H1 (cell line): ENCODE measurements at regions not wholly inside any gene's neighbourhood (a gene's known extent, or its start where the extent isn't known, plus 50 kb on each side); places are given as distances from the start of the nearest gene placed in this dataset.

Source experiments
- CTCF ChIA-PET: fragments of 300-600 bp; sonication (Branson Sonifier 250); formaldehyde crosslinking; loops from one replicate; lab custom pipeline; 2021; ENCODE audit not compliant: partially characterized antibody; lab: Charles Lee
- POLR2A ChIA-PET: fragments of 300-600 bp; sonication (Branson Sonifier 250); formaldehyde crosslinking; loops from one replicate; lab custom pipeline; 2021; ENCODE audit warnings: inconsistent platforms; ENCODE audit not compliant: partially characterized antibody; lab: Charles Lee
- DNase-seq, 2 experiments: peaks; one replicate each; pipeline versions ENCODE4 v3.0.0 to v3.0.0-alpha.2; 2010 to 2022; ENCODE audit warnings: low spot score in 2 of 2, low read depth in 1 of 2, mixed read lengths in 1 of 2
- FAIRE-seq: peaks from 2 replicates; lab custom pipeline; 2011; peaks lifted over from hg19 to GRCh38; lab: Jason Lieb, UNC
- H2AFZ ChIP-seq: 2 replicates; pipeline ENCODE4 v1.8.1; 2012; ENCODE audit warnings: low read length, inconsistent platforms
- H2AK5ac ChIP-seq: 2 replicates; pipeline ENCODE4 v1.6.1; 2013; ENCODE audit warnings: low read depth, low read length
- H2BK120ac ChIP-seq: replicated peaks from 2 replicates; pipeline ENCODE3; 2013; ENCODE audit warnings: low read depth, low read length, inconsistent platforms
- H2BK12ac ChIP-seq: 2 replicates; pipeline ENCODE4 v1.6.1; 2013; ENCODE audit warnings: low read depth, low read length
- H2BK15ac ChIP-seq: 2 replicates; pipeline ENCODE4 v1.6.1; 2013; ENCODE audit warnings: low read length
- H2BK20ac ChIP-seq: 2 replicates; pipeline ENCODE4 v1.6.1; 2013; ENCODE audit warnings: low read length
- H2BK5ac ChIP-seq: 2 replicates; pipeline ENCODE4 v1.6.1; 2013; ENCODE audit warnings: low read depth, low read length
- H3K14ac ChIP-seq: 2 replicates; pipeline ENCODE4 v1.6.1; 2013; ENCODE audit warnings: inconsistent platforms; ENCODE audit not compliant: insufficient read length
- H3K18ac ChIP-seq: 2 replicates; pipeline ENCODE4 v1.6.1; 2013; ENCODE audit warnings: low read length; ENCODE audit errors: extremely low read depth
- H3K23ac ChIP-seq: 2 replicates; pipeline ENCODE4 v1.6.1; 2013; ENCODE audit warnings: inconsistent platforms; ENCODE audit not compliant: insufficient read length
- H3K23me2 ChIP-seq: 2 replicates; pipeline ENCODE4 v1.6.1; 2013; ENCODE audit warnings: low read depth, low read length
- H3K27ac ChIP-seq: 2 replicates; pipeline ENCODE4 v1.6.1; 2011; ENCODE audit warnings: low read depth, low read length, inconsistent platforms
- H3K27me3 ChIP-seq, 4 experiments: replicated peaks in 1 of 4; 1 replicate in 1 of 4; 2 replicates in 3 of 4; pipeline versions ENCODE4 v1.6.1 to v1.8.1; 2011 to 2013; ENCODE audit warnings: low read length in 3 of 4, mild to moderate bottlenecking in 3 of 4, inconsistent platforms in 2 of 4, mixed read lengths in 2 of 4, moderate library complexity in 1 of 4; ENCODE audit not compliant: control insufficient read depth in 3 of 4, insufficient read depth in 3 of 4; ENCODE audit errors: extremely low read depth in 1 of 4
- H3K36me3 ChIP-seq, 4 experiments: 2 replicates each; pipeline versions ENCODE4 v1.6.1 to v1.8.1; 2011 to 2013; ENCODE audit warnings: mild to moderate bottlenecking in 4 of 4, low read length in 3 of 4, moderate library complexity in 2 of 4, control low read depth in 1 of 4, inconsistent platforms in 1 of 4; ENCODE audit not compliant: insufficient read depth in 4 of 4, control insufficient read depth in 2 of 4
- H3K4ac ChIP-seq: replicated peaks from 2 replicates; pipeline ENCODE3; 2013; ENCODE audit warnings: low read length, low read depth, mixed read lengths, inconsistent platforms; ENCODE audit not compliant: insufficient read length
- H3K4me1 ChIP-seq, 4 experiments: replicated peaks in 1 of 4; 1 replicate in 1 of 4; 2 replicates in 3 of 4; pipeline versions ENCODE4 v1.6.1 to v1.8.1; 2011 to 2013; ENCODE audit warnings: low read length in 3 of 4, inconsistent platforms in 2 of 4, mixed read lengths in 1 of 4; ENCODE audit not compliant: insufficient read depth in 4 of 4, control insufficient read depth in 3 of 4
- H3K4me2 ChIP-seq, 2 experiments: 2 replicates each; pipeline versions ENCODE4 v1.6.1 to v1.8.1; 2011 to 2013; ENCODE audit warnings: low read depth in 2 of 2, low read length in 2 of 2, control low read depth in 1 of 2, inconsistent platforms in 1 of 2, mild to moderate bottlenecking in 1 of 2; ENCODE audit not compliant: insufficient read depth in 1 of 2
- H3K4me3 ChIP-seq, 4 experiments: fragments of 200-600, 300-600 bp in 1 of 4; sonication (generic), shearing (Covaris generic), sonication (Bioruptor Twin) in 1 of 4; 2 replicates each; pipeline versions ENCODE4 v1.5.1 to v1.8.1; 2011 to 2016; ENCODE audit warnings: low read length in 4 of 4, low read depth in 3 of 4, control low read depth in 2 of 4, inconsistent platforms in 2 of 4, mild to moderate bottlenecking in 2 of 4, mixed read lengths in 1 of 4, moderate library complexity in 1 of 4; ENCODE audit not compliant: insufficient read depth in 2 of 4; ENCODE audit errors: extremely low read depth in 1 of 4
- H3K56ac ChIP-seq: replicated peaks from 2 replicates; pipeline ENCODE3; 2013; ENCODE audit warnings: low read depth, mild to moderate bottlenecking, mixed read lengths, low read length, inconsistent platforms; ENCODE audit not compliant: insufficient read length
- H3K79me1 ChIP-seq: 2 replicates; pipeline ENCODE4 v1.6.1; 2013; ENCODE audit warnings: low read depth, low read length, control low read depth
- H3K79me2 ChIP-seq, 2 experiments: 2 replicates each; pipeline versions ENCODE4 v1.6.1 to v1.8.1; 2012 to 2013; ENCODE audit warnings: low read length in 2 of 2, mild to moderate bottlenecking in 2 of 2, inconsistent platforms in 1 of 2; ENCODE audit not compliant: insufficient read depth in 2 of 2, control insufficient read depth in 1 of 2
- H3K9ac ChIP-seq, 4 experiments: replicated peaks in 1 of 4; 1 replicate in 1 of 4; 2 replicates in 3 of 4; pipeline versions ENCODE4 v1.6.1 to v1.8.1; 2011 to 2013; ENCODE audit warnings: low read depth in 3 of 4, low read length in 3 of 4, control low read depth in 2 of 4, mild to moderate bottlenecking in 2 of 4, moderate library complexity in 2 of 4, inconsistent platforms in 1 of 4; ENCODE audit errors: extremely low read depth in 1 of 4
- H3K9me3 ChIP-seq, 2 experiments: 2 replicates each; pipeline versions ENCODE4 v1.6.1 to v1.8.1; 2012 to 2013; ENCODE audit warnings: mild to moderate bottlenecking in 2 of 2, moderate library complexity in 2 of 2, control low read depth in 1 of 2, inconsistent platforms in 1 of 2, low read depth in 1 of 2, low read length in 1 of 2, mixed read lengths in 1 of 2; ENCODE audit not compliant: insufficient read depth in 2 of 2
- H4K20me1 ChIP-seq, 2 experiments: replicated peaks in 1 of 2; 2 replicates each; pipeline versions ENCODE3 to v1.8.1; 2011 to 2013; ENCODE audit warnings: inconsistent platforms in 2 of 2, low read length in 2 of 2, mild to moderate bottlenecking in 1 of 2; ENCODE audit not compliant: insufficient read depth in 2 of 2, control insufficient read depth in 1 of 2
- H4K5ac ChIP-seq: 2 replicates; pipeline ENCODE4 v1.6.1; 2013; ENCODE audit warnings: low read length, low read depth, mixed read lengths, inconsistent platforms; ENCODE audit not compliant: insufficient read length
- H4K8ac ChIP-seq: 2 replicates; pipeline ENCODE4 v1.8.0; 2013; ENCODE audit warnings: mild to moderate bottlenecking, moderate library complexity, low read length, inconsistent platforms; ENCODE audit not compliant: insufficient read depth; ENCODE audit errors: extremely low read depth
- H4K91ac ChIP-seq: replicated peaks from 2 replicates; pipeline ENCODE3; 2013; ENCODE audit warnings: low read length, mixed read lengths, inconsistent platforms; ENCODE audit not compliant: insufficient read length
- JUN ChIP-seq: IDR thresholded peaks from 2 replicates; pipeline ENCODE4 v1.6.1; 2011; ENCODE audit warnings: low read depth, mild to moderate bottlenecking, improper control_type of control experiment, low read length
- KDM1A ChIP-seq: fragments of 200-600, 300-600 bp; sonication (generic); IDR thresholded peaks from 2 replicates; pipeline ENCODE4 v1.7.1; 2016; ENCODE audit warnings: mild to moderate bottlenecking, low read length, borderline replicate concordance
- KDM5A ChIP-seq: fragments of 200-600 bp; IDR thresholded peaks from 2 replicates; pipeline ENCODE4 v1.7.1; 2012; ENCODE audit warnings: mild to moderate bottlenecking, low read length, inconsistent platforms, mixed read lengths
- PHF8 ChIP-seq: fragments of 200-600 bp; sonication (generic); conservative IDR thresholded peaks from 2 replicates; pipeline ENCODE4 v1.7.1; 2012; ENCODE audit warnings: low read depth, mild to moderate bottlenecking, inconsistent platforms, low read length, moderate library complexity
- WGBS, 2 experiments: shearing (Covaris generic) in 1 of 2; methylation state at CpG; one replicate each; pipeline versions ENCODE4 v1.1.6 to v1.1.7; 2013 to 2015; ENCODE audit warnings: low lambda C conversion rate in 2 of 2, mixed read lengths in 2 of 2, inconsistent platforms in 1 of 2, low coverage in 1 of 2, missing lambda C conversion rate in 1 of 2; ENCODE audit not compliant: insufficient replicate concordance in 2 of 2, insufficient coverage in 1 of 2, insufficient read length in 1 of 2; ENCODE audit errors: extremely low coverage in 1 of 2, missing lambda C conversion rate in 1 of 2; 5-methylcytosine and 5-hydroxymethylcytosine counted together
- TF ChIP-seq, protein P1 (sequence below): IDR thresholded peaks from 2 replicates; pipeline ENCODE4 v1.6.1; 2011; ENCODE audit warnings: low read depth, mild to moderate bottlenecking, low read length; ENCODE audit not compliant: insufficient read depth

GRCh38 chr14:49250109-49250508 lies 336.1 kb downstream of the RPS29 start:
- Histone ChIP-seq H2BK15ac (no peak overlapping the region), H4K8ac (no peak overlapping the region), H3K9me3 (no peaks in the 10 kb centered on the region), H3K79me2 (no peaks in the 10 kb centered on the region), H2BK20ac (no peak overlapping the region), H3K23me2 (no peaks in the 10 kb centered on the region), H3K36me3 (no peaks in the 10 kb centered on the region), H3K4me3 (no peak overlapping the region), H2BK5ac (no peak overlapping the region), H3K27me3 (no peaks in the 10 kb centered on the region), H3K27ac (no peak overlapping the region), H3K18ac (no peak overlapping the region), H3K56ac (no peak overlapping the region), H3K4me1 (no peaks in the 10 kb centered on the region; a peak in 1 of 7 replicates), H3K4me2 (no peak overlapping the region), H3K79me1 (no peaks in the 10 kb centered on the region), H2BK120ac (no peak overlapping the region), H2AFZ (no peak overlapping the region), H2AK5ac (no peak overlapping the region), H2BK12ac (no peak overlapping the region), H3K23ac (no peak overlapping the region), H3K4ac (no peak overlapping the region), H4K91ac (no peak overlapping the region), H4K20me1 (no peaks in the 10 kb centered on the region), H4K5ac (no peak overlapping the region), H3K9ac (no peak overlapping the region), H3K14ac (no peak overlapping the region)
- ChIA-PET POLR2A (no interaction called here), CTCF (interaction anchor here (1.3 kb wide), 1 partner anchor 56 kb away, joined by 3 read pairs; no protein-coding TSS in a partner anchor)
- TF ChIP-seq KDM5A (no peak), JUN (no peak), KDM1A (no peak), PHF8 (no peak)
- TF ChIP-seq, protein P1, sequence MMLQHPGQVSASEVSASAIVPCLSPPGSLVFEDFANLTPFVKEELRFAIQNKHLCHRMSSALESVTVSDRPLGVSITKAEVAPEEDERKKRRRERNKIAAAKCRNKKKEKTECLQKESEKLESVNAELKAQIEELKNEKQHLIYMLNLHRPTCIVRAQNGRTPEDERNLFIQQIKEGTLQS = no peak
- FAIRE-seq = no peak
- 81% methylated on average over 4 of the region's 4 CpGs; no CpG with 5 or more reads in 1 of the 2 experiments for WGBS, 2 experiments
- DNase-seq = no peak
